Umbilical cord (tissue), 1 donor: ENCODE measurements at regions not wholly inside any gene's neighbourhood (a gene's known extent, or its start where the extent isn't known, plus 50 kb on each side); places are given as distances from the start of the nearest gene placed in this dataset.
"Not testable (repeated sequence)": the region's sequence is repeated elsewhere in the genome, so short reads cannot be mapped to it uniquely, and the experiment has no call there.

ENCODE experiments used
- DNase-seq: peaks from one replicate; pipeline ENCODE4 v3.0.0-alpha.2; 2015; ENCODE audit warnings: low spot score

DNA sequence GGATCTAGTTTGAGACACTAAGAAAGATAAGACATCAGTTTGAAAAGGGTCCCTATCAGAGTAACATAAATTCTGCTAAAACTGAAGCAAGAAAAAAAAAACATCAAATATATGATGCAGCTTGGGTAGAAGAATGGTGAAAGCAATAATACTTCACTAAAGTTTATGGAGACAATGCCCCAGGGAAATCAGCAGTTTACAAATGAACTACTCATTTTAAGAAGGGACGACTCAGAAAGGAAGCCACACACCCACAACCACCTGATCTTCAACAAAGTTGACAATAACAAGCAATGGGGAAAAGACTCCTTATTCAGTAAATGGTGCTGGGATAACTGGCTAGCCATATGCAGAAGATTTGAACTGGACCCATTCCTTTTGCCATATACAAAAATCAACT lies 143.5 kb downstream of the TPBG start:
- DNase-seq = no peak

DNA sequence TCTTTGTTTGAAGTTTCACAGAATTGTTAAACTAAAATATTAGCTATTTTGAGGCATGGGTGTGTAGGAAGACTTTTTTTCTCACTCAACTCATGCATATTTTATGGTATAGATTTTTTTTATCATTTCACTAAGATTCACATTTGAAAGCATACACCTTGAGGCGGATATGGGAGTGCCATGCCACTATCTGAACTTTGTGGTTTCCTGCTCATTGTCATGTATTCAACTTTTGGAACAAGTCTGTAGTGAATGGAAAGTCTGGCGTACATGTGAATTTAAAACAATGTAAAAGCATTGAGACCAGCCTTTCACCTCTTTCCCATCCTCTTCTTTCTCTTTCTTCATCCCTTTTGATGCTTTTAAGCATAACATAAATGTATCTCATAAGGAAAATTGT lies 147.9 kb downstream of the TPBG start:
- no peak for DNase-seq

DNA sequence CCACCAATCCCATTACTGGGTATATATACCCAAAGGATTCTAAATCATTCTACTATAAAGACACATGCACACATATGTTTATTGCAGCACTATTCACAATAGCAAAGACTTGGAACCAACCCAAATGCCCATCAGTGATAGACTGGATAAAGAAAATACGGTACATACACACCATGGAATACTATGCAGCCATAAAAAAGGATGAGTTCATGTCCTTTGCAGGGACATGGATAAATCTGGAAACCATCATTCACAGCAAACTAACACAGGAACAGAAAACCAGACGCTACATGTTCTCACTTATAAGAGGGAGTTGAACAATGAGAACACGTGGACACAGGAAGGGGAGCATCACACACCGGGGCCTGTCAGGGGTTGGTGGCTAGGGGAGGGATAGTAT lies 154.3 kb downstream of the TPBG start:
- DNase-seq = not testable (repeated sequence)

DNA sequence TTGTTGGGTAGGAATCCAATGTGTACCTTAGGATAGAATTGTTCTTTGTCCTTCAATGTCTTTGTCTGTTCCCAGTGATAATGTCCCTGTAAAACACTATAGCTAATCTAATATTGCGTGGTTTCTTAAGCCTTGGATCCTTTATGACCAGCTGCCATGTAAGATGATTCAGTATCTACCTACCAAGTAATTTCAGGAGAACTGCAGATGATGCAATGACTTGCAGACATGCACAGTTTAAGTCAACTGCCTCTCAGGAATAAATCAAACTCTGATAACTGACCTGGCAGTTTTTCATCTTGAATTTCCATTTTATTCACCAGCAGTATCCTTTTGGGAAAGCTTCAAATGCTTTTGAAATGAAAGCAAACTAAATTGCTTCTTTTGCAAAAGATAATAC lies 157.8 kb downstream of the TPBG start:
- no peak for DNase-seq

DNA sequence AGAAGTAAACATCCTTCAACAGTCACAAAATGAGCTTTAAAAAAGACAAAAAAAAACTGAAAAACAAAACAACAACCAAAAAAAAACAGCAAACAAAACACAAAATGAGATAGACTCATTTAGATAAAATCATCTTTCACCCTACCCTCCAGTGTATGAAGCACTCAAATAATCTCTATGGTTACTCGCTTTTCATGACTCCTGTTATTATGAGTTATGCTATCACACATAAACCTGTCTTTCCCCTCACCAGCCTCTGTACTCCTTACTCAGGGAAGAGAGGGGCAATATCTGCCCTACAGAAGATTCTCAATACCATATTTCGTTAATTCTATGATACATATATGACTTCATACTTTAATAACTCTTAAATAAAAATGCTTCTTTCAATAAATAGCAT lies 158.2 kb downstream of the TPBG start:
- no peak for DNase-seq

DNA sequence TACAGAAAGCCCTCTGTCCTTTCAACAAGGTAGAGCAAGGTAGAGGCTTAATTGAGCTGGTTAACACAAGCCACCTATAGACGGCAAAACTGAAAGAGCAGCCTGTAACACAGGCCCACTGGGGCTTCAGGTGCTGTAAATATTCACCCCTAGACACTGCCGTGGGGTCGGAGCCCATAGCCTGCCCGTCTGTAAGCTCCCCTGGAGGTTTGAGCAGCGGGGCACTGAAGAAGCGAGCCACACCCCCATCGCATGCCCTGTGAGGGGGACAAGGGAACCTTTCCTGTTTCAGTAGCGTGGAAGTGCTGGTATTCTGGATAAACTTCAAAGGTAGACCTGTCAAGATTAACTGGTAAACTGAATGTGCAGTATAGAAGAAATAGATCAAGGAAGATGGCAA lies 160.4 kb downstream of the TPBG start:
- DNase-seq = no peak

DNA sequence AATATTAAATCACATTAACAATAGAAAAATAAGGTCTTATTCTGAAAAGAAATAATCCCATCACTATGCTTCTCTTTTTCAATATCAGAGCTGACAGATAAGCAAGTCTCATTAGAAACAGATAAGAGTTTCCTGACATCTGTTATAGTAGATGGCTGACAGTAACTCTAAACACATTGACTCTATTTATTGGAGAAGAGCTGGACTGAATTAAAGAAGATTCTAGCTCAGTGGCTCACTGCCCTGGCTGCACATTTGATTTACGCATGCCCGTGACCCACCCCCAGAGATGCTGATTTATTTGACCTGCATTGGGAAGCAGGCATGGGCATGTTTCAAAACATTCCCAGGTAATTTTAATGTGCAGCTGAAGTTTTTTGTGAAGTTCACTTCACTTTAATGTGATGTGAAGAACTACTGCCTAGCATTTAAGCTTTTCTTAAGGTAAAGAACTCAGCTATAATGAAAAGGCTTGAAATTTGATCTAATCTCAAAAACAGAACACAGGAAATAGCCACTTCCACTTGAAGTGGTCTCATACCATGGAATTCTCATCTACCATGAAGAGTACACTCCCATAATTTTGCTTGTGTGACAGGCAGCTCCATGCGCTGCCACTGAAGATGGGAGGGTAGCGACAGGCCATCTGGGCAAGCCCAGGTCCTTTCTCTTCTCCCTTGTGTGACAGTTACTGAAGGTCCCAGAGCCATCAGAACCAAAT lies 162.3 kb downstream of the TPBG start:
- DNase-seq = peak; percentile 29

DNA sequence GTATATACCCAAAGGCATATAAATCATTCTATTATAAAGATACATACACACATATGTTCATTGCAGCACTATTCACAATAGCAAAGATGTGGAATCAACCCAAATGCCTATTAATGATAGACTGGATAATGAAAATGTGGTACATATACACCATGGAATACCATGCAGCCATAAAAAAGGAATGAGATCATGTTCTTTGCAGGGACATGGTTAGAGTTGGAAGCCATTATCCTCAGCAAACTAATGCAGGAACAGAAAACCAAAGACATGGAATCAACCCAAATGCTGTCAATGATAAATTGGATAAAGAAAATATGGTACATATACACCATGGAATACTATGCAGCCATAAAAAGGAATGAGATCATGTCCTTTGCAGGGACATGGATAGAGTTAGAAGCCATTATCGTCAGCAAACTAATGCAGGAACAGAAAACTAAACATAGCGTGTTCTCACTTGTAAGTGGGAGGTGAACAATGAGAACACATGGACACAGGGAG lies 166.4 kb downstream of the TPBG start:
- DNase-seq = not testable (repeated sequence)

DNA sequence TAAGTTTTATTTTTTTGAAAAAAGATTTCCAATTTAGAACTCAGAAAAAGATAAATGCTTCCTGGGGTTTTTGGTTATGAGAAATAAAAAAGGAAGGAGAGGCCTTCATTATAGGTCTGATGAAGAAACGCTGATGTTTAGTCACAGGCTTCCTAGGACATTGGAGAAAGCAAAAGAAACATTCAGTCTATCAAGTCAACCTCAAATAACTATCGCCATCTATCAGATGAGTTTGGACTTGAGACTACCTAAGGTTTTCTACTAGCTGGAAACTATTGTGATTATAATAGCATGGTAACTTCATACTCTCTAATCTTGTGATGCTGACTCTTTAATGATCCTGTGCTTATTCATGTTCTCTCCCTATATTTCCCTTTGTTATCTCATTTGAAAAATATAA lies 171.3 kb downstream of the TPBG start:
- no peak for DNase-seq

DNA sequence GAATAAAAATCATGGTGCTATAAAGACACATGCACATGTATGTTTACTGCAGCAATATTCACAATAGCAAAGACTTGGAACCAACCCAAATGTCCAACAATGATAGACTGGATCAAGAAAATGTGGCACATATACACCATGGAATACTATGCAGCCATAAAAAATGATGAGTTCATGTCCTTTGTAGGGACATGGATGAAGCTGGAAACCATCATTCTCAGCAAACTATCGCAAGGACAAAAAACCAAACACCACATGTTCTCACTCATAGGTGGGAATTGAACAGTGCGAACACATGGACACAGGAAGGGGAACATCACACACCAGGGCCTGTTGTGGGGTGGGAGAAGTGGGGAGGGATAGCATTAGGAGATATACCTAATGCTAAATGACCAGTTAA lies 185.9 kb downstream of the TPBG start:
- not testable (repeated sequence) for DNase-seq

DNA sequence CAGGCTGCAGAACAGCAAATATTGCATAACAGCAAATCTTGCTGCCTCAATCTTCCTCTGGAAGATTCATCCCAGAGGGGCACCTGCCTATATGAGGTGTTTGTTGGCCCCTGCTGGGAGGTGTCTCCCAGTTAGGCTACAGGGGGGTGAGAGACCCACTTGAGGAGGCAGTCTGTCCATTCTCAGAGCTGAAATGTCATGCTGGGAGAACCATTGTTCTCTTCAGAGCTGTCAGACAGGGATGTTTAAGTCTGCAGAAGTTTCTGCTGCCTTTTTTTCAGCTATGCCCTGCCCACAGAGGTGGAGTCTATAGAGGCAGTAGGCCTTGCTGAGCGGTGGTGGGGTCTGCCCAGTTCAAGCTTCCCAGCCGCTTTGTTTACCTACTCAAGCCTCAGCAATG lies 187.7 kb downstream of the TPBG start:
- DNase-seq = not testable (repeated sequence)

DNA sequence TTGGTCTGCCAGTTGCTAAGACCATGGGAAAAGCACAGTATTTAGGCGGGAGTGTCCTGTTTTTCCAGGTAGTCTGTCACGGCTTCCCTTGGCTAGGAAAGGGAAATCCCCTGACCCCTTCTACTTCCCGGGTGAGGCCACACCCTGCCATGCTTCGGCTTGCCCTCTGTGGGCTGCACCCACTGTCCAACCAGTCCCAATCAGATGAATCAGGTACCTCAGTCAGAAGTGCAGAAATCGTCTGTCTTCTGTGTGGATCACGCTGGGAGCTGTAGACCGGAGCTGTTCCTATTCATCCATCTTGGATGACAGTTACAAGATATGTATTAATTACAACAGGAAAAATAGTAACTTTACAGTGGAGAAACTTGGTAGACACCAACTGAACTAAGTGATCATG lies 188.2 kb downstream of the TPBG start:
- no peak for DNase-seq

DNA sequence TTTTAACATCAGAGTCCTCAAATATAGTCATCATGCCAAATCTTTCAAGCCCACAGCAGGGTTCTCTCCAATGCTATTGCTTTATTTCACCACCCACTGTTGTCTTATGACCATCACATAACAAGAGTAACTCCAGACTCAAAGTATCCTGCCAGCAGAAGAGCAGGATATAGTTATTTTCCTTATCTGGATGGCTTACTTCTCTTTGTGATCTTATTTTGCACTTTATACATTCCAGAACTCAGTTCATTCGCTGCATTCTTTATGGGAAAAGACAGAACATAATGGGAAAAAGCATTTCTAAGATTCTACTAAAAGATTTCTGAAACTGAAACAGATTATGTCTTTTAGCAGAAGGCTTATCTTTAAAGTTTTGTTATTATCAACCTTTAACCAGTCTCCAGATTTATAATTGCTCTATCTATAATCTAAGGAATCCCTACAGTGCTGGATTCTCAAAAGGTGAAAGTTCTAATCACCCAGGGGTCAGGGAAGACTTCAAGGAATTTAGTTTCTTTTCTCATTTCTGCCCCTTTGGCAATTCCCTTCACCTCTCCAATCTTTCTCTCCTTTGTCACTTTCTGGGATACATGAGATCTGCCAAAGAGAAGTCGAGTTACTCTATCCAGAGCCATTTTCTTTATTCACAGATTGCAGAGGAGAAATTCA lies 190.4 kb downstream of the TPBG start:
- DNase-seq = peak; percentile 23

DNA sequence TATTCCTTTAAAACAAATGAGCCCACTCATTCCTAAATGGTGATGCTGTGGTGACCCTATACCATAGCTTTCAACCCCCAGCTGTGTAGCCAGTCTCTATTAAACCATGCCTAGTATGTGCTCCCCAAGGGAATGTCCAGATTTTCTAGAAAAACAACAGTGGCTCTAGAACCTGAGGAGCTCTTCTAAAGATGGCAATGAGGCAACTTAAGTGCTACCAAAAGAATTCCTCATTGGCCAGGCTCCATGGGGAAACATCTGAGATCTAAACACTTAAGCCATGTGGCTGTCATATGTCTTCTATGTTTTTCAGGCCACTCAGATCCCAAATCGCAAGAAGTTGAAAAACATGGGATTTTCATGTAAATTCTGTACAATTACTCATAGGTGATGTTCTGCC lies 191.0 kb downstream of the TPBG start:
- DNase-seq = no peak

DNA sequence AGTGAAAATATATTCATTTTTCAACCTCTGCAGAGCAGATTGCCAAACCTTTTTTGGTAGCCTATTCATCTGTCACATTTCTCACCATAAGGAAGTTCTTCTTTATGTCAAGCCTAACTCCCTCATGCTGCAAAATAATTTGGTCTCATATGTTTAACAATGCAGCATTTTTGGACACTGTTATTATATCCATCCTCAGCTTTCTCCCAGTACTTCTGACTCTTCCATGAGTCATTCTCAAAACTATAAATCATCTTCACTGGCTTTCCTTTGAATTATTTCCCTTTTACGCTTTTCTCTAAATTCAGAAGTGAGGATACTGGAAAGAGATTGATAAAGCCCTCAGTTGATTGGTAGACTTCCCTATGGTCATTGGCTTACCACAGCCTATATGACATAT lies 192.2 kb downstream of the TPBG start:
- DNase-seq = no peak

DNA sequence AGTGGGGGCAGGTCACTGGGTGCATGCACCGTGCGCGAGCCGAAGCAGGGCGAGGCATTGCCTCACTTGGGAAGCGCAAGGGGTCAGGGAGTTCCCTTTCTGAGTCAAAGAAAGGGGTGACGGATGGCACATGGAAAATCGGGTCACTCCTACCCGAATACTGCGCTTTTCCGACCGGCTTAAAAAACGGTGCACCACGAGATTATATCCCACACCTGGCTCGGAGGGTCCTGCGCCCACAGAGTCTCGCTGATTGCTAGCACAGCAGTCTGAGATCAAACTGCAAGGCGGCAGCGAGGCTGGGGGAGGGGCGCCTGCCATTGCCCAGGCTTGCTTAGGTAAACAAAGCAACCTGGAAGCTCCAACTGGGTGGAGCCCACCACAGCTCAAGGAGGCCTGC lies 194.9 kb downstream of the TPBG start:
- not testable (repeated sequence) for DNase-seq

DNA sequence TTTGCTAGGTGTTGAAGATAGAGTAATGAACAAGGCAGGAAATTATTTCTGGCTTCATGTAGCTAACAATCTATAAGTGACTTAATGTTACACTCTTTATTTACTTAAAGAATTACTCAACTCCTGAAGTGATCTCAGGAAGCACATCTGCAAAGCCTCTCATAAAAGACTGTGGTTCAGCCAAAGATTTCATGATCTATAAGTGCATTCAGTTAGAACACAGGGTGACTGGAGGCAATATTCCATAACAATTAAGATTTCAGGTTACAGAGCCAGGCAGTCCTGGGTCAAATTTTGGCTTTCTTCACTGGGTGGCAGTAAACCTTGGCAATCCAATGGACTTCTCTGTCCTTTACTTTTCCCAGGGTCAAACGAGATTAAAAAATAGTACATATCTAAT lies 204.0 kb downstream of the TPBG start:
- no peak for DNase-seq

DNA sequence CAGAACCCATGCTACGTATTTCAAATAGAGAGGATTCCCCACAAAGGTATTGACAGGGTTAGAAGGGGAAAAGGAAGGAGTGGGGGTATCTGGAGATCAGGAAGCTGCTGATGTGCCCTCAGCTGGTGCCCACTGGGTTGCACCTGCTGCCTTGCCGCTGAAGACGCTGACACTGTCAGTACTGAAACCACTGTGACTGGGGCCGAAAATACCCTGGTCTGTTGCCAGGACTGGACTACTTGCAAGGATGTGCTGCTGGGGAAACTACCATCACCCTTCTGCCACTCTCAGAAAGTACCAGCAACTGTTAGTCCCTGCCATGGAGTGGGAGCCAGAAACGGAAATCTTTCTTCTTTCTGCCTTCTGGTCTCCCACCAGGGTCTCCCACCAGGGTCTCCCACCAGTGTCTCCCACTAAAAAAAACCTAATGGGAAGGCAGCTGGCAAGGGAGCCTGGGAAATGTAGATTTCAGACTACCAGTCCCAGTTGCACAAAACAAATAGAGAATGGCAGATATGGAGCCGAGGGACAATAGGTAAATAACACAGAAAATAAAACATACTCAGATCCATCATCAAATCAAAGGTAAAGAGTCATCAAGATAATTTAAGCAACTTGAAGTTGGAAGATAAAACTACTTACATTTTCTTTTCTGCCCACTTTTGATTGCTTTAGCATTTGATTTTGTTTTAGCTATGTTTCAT lies 204.8 kb downstream of the TPBG start:
- DNase-seq = no peak

DNA sequence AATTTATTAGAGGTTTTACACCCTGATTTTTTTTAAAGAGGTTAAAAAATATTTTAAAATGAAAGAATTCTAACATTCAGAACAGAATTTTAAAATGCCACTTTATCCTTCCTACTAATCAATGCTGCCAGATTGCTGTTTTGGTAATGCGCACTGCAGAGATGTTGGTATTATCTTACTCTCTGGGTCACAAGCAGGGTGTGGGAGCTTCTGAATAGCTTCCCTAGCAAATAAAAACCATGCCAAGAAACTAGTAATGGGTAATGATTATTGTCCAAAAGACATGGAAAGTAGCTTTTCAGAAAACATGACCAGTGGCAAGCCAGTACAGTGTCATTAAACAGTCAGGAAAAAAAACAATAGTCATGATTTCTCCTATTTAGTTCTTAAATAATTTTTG lies 205.4 kb downstream of the TPBG start:
- DNase-seq = no peak

DNA sequence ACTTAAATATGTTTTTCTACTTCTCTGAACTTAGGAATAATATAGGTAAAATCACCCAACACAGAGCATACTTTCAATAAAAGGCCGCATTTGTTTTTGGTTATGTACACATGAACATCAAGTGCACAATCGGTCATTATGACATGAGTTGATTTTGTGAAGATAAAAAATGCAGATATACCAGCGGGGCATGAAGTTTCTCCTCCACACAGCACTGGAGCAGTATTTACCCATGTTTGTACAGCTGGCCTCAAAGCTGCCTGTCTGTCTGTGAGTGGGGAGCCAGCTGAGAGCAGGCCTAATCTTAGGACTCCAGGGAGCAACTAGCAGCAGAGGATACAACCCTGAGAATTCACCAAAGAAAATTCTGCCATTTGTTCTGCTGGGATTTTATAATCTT lies 206.5 kb downstream of the TPBG start:
- no peak for DNase-seq

DNA sequence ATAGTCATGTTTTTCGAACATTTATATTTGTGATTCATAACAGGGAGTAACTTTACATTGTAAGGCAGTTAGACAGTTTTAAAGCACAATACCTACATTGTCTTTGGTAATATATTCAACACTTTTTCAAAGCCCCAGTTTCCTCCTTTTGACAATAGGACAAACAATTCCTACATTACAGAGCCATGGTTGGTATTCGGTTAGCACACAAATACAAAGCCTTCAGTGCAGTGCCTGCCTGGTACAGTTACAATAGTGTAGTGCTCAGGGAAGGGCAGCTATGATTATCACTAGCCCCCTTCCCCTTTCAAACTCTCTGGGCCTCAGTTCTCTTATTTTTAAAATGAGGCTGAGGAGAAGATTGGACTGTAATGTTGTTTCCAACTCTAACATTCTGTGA lies 207.8 kb downstream of the TPBG start:
- no peak for DNase-seq

DNA sequence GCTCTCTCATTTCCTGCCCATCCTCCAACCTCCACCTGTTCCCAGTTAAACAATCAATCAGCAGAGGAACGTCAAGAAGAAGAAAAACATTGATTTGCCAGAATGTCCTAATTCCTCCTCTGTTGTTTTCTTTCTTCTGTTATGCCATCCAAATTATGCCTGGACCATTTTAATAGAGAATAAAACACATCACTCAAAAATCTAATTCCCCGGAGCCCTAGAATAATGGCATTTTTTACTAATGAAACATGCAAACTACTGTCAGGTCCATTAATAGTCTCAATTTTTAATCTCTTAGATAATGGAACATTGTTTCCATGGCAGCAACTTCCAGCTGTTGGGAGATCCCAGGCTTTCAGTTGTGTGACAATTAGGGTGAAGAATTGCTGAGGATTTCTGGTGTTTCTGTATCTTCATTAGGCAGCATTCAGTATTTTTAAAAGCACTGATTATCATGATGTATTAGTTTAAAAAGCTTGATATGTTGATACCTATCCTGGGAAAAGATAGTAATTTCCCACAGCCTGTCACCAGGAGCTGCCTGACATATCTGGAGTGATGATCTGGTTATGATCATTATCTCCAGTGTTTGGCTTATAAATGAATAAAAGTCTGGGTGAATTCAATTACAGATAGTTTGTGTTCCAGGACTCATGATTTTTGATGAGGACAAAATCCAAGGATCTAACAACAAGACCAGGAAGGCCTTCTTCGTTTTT lies 209.8 kb downstream of the TPBG start:
- no peak for DNase-seq
